HepG2 (cell line): ENCODE measurements at regions not wholly inside any gene's neighbourhood (a gene's known extent, or its start where the extent isn't known, plus 50 kb on each side); places are given as distances from the start of the nearest gene placed in this dataset.

Experiments
- ATAC-seq: fragments of 200-7000 bp; cut with Tn5 transposase; 3 replicates; pipeline ENCODE4 v1.9.1; 2020; ENCODE audit warnings: mild to moderate bottlenecking, moderate library complexity
- BruUV-seq: library from RNA; stranded (reverse); fragments of 400-500 nt; replicated peaks from 2 replicates; lab custom pipeline; 2021; lab: Mats Ljungman, UMichigan
- CTCF ChIA-PET: fragments of 300-600 bp; formaldehyde crosslinking; extraction: SDS; loops from one replicate; lab custom pipeline; 2021; ENCODE audit warnings: low total read pairs, inconsistent platforms, low intra/inter-chr PET ratio; lab: Yijun Ruan, JAX
- POLR2A ChIA-PET: fragments of 350-600 bp; sonication (Branson Sonifier 250); formaldehyde crosslinking; loops from one replicate; lab custom pipeline; 2020; ENCODE audit warnings: antibody characterized with exemption, inconsistent platforms; lab: Yijun Ruan, JAX
- DNase-seq: peaks from one replicate; pipeline ENCODE4 v3.0.0-alpha.2; 2015; ENCODE audit warnings: low spot score
- FAIRE-seq: peaks from 3 replicates; lab custom pipeline; 2011; peaks lifted over from hg19 to GRCh38; lab: Jason Lieb, UNC
- H2AFZ ChIP-seq: one replicate; pipeline ENCODE4 v1.6.1; 2011; ENCODE audit warnings: low read length, inconsistent platforms
- H3K27ac ChIP-seq: fragments of 300-600 bp; 3 replicates; pipeline ENCODE4 v1.8.0; 2011; ENCODE audit warnings: mixed run types, mild to moderate bottlenecking, mixed read lengths, low read length, inconsistent platforms; ENCODE audit not compliant: insufficient read depth; ENCODE audit errors: extremely low read length
- H3K27me3 ChIP-seq, 2 experiments: fragments of 200-600 bp in 1 of 2; 2 replicates in 1 of 2; 3 replicates in 1 of 2; pipeline versions ENCODE4 v1.6.0 to v1.8.0; 2011; ENCODE audit warnings: low read length in 2 of 2, mild to moderate bottlenecking in 2 of 2, moderate library complexity in 2 of 2, inconsistent platforms in 1 of 2; ENCODE audit not compliant: insufficient read depth in 2 of 2, control insufficient read depth in 1 of 2
- H3K36me3 ChIP-seq, 2 experiments: fragments of 200-600 bp in 1 of 2; replicated peaks in 1 of 2; 2 replicates in 1 of 2; 3 replicates in 1 of 2; pipeline versions ENCODE4 v1.5.1 to v1.8.0; 2011; ENCODE audit warnings: low read length in 2 of 2, inconsistent platforms in 1 of 2; ENCODE audit not compliant: insufficient read depth in 2 of 2, control insufficient read depth in 1 of 2
- H3K4me1 ChIP-seq: 2 replicates; pipeline ENCODE4 v1.5.1; 2012; ENCODE audit warnings: low read length, inconsistent platforms; ENCODE audit not compliant: insufficient read depth
- H3K4me2 ChIP-seq: 2 replicates; pipeline ENCODE4 v1.6.0; 2011; ENCODE audit warnings: low read depth, low read length, inconsistent platforms
- H3K4me3 ChIP-seq, 3 experiments: fragments of 200-600 bp in 1 of 3; sonication (generic), shearing (Covaris generic) in 1 of 3; replicated peaks in 1 of 3; 2 replicates each; pipeline ENCODE4 v1.5.1; 2011 to 2016; ENCODE audit warnings: low read length in 3 of 3, inconsistent platforms in 2 of 3, low read depth in 2 of 3, mild to moderate bottlenecking in 2 of 3, control low read depth in 1 of 3, mixed read lengths in 1 of 3; ENCODE audit not compliant: insufficient read depth in 1 of 3
- H3K79me2 ChIP-seq: one replicate; pipeline ENCODE4 v1.6.1; 2011; ENCODE audit warnings: low read length, inconsistent platforms; ENCODE audit not compliant: insufficient read depth
- H3K9ac ChIP-seq: 2 replicates; pipeline ENCODE4 v1.6.0; 2011; ENCODE audit warnings: mild to moderate bottlenecking, low read depth, low read length, inconsistent platforms; ENCODE audit not compliant: insufficient read depth
- H3K9me3 ChIP-seq: 2 replicates; pipeline ENCODE4 v1.5.1; 2012; ENCODE audit warnings: mild to moderate bottlenecking, low read length
- H4K20me1 ChIP-seq: 2 replicates; pipeline ENCODE4 v1.6.0; 2011; ENCODE audit warnings: inconsistent platforms, mild to moderate bottlenecking, low read length, moderate library complexity; ENCODE audit not compliant: insufficient read depth
- AGO1 ChIP-seq: fragments of 200-400 bp; formaldehyde crosslinking; IDR thresholded peaks from 2 replicates; pipeline ENCODE4 v1.6.1; 2017; ENCODE audit warnings: mild to moderate bottlenecking, low read depth, low read length, moderate library complexity; ENCODE audit not compliant: poor library complexity, severe bottlenecking
- ERF ChIP-seq: IDR thresholded peaks from 2 replicates; pipeline ENCODE4 v1.6.1; 2018; ENCODE audit warnings: missing biosample characterization, missing genetic modification reagents
- FOXA3 ChIP-seq: IDR thresholded peaks from 2 replicates; pipeline ENCODE4 v1.6.1; 2016; ENCODE audit warnings: missing genetic modification reagents, missing compliant biosample characterization
- GFI1 ChIP-seq: sonication (generic); formaldehyde crosslinking; IDR thresholded peaks from 2 replicates; pipeline ENCODE4 v1.5.0; 2020; ENCODE audit warnings: missing genetic modification reagents, mild to moderate bottlenecking, borderline replicate concordance
- ISX ChIP-seq: sonication (generic); formaldehyde crosslinking; conservative IDR thresholded peaks from 2 replicates; pipeline ENCODE4 v1.5.0; 2020; ENCODE audit warnings: missing genetic modification reagents
- MIER2 ChIP-seq: IDR thresholded peaks from 2 replicates; pipeline ENCODE4 v1.6.1; 2016; ENCODE audit warnings: missing biosample characterization, missing genetic modification reagents
- NCOA2 ChIP-seq: sonication (generic); formaldehyde crosslinking; IDR thresholded peaks from 2 replicates; pipeline ENCODE4 v1.8.0; 2022; ENCODE audit warnings: inconsistent platforms
- NCOA5 ChIP-seq: sonication (generic); formaldehyde crosslinking; IDR thresholded peaks from 2 replicates; pipeline ENCODE4 v1.4.0; 2020; ENCODE audit warnings: missing genetic modification reagents
- RNF2 ChIP-seq: fragments of 450-650 bp; conservative IDR thresholded peaks from 2 replicates; pipeline ENCODE4 v1.6.1; 2016; ENCODE audit warnings: low read depth
- SRY ChIP-seq: sonication (generic); formaldehyde crosslinking; IDR thresholded peaks from 2 replicates; pipeline ENCODE4 v1.8.0; 2022; ENCODE audit warnings: mild to moderate bottlenecking, missing genetic modification reagents
- TSC22D2 ChIP-seq: sonication (generic); formaldehyde crosslinking; IDR thresholded peaks from 2 replicates; pipeline ENCODE4 v1.5.1; 2020; ENCODE audit warnings: missing genetic modification reagents, mild to moderate bottlenecking, borderline replicate concordance
- ZNF496 ChIP-seq: sonication (generic); formaldehyde crosslinking; IDR thresholded peaks from 2 replicates; pipeline ENCODE4 v1.8.1; 2023; ENCODE audit warnings: mild to moderate bottlenecking, moderate library complexity, missing genetic modification reagents; ENCODE audit not compliant: insufficient replicate concordance
- ZNF530 ChIP-seq: sonication (generic); formaldehyde crosslinking; IDR thresholded peaks from 2 replicates; pipeline ENCODE4 v1.5.0; 2020; ENCODE audit warnings: low read depth, mild to moderate bottlenecking, missing genetic modification reagents
- WGBS: methylation state at CpG from one replicate; pipeline ENCODE4 v1.1.6; 2017; ENCODE audit warnings: low lambda C conversion rate; 5-methylcytosine and 5-hydroxymethylcytosine counted together
- in situ Hi-C: cut with HindIII; loops from 2 replicates; pipeline ENCODE4 v1.10.0; 2017; ENCODE audit warnings: low pct_unique_long_range_greater_than_20kb; ENCODE audit not compliant: extremely low pct_ligation_motif_present
- intact Hi-C: fragments of 100-400 bp; cut with micrococcal nuclease; formaldehyde crosslinking; loops from one replicate; pipeline ENCODE4 v1.10.0; 2022; ENCODE audit not compliant: unreplicated experiment
- TF ChIP-seq, protein P1 (sequence below): sonication (generic); formaldehyde crosslinking; IDR thresholded peaks from 2 replicates; pipeline ENCODE4 v1.4.0; 2020; ENCODE audit warnings: mild to moderate bottlenecking, missing genetic modification reagents
- TF ChIP-seq, protein P2 (sequence below): sonication (generic); formaldehyde crosslinking; IDR thresholded peaks from 2 replicates; pipeline ENCODE4 v1.8.0; 2022; ENCODE audit warnings: missing genetic modification reagents, mild to moderate bottlenecking, moderate library complexity, borderline replicate concordance

DNA sequence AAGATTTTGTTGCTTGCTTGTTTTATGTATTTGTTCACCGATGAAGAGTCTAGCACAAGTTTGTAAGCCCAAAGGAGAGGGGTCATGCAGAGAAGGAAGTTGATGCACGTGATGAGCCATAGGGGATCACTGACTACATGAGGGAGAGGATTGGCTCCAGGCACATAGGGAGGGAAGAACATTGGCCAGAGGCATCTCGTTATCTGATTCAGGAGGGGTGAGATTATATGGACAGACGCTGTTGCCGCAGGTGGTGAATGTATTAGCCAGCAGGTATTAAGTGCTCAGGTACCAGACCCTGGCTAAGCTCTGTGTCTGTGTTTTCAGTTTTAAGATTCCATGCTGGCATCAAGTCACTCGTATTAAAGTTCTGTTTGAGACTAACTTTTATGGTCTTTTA, 91.8 kb upstream of the CHST9 start (continued):
- TF ChIP-seq ZNF496 (CRISPR knock-in tag), result no peak

DNA sequence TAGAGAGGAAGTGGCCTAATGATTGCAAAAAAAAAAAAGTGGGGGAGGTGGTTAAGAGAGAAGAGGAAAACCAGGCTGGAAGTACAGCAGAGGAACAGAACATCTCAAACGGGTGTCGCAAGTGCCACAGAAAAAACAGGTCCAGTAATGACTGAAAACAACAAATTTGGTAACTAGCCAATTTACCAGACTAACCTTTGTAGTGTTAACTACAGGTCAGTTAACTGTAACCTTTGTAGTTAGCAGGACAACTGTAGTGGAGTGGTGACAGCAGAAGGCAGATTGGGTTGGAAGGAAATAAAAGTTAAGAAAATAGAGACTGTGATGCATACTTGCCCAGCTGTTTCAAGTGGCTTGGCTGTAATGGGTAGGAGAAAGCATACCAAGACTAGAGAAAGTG, 91.4 kb upstream of the CHST9 start:
- no peak overlapping the region for H3K9ac ChIP-seq
- no peaks in the 10 kb centered on the region for H3K79me2 ChIP-seq
- CTCF ChIA-PET, result no interaction called here
- POLR2A ChIA-PET, result no interaction called here
- WGBS, result 33% methylated on average over 2 of the region's 2 CpGs
- no peak overlapping the region for H3K4me3 ChIP-seq
- no peak overlapping the region for H2AFZ ChIP-seq
- in situ Hi-C loops, result no loop called here
- FAIRE-seq (no peak), ATAC-seq (no peak), DNase-seq (no peak)
- H4K20me1 ChIP-seq, result no peaks in the 10 kb centered on the region
- H3K27ac ChIP-seq, result no peak overlapping the region
- no TSS peak for BruUV-seq
- no peaks in the 10 kb centered on the region for H3K36me3 ChIP-seq
- H3K4me2 ChIP-seq, result no peak overlapping the region
- intact Hi-C loops, result no loop called here
- H3K4me1 ChIP-seq, result no peaks in the 10 kb centered on the region
- H3K9me3 ChIP-seq, result no peaks in the 10 kb centered on the region
- no peaks in the 10 kb centered on the region for H3K27me3 ChIP-seq
- no peak for TF ChIP-seq RNF2
- TF ChIP-seq, protein P1, sequence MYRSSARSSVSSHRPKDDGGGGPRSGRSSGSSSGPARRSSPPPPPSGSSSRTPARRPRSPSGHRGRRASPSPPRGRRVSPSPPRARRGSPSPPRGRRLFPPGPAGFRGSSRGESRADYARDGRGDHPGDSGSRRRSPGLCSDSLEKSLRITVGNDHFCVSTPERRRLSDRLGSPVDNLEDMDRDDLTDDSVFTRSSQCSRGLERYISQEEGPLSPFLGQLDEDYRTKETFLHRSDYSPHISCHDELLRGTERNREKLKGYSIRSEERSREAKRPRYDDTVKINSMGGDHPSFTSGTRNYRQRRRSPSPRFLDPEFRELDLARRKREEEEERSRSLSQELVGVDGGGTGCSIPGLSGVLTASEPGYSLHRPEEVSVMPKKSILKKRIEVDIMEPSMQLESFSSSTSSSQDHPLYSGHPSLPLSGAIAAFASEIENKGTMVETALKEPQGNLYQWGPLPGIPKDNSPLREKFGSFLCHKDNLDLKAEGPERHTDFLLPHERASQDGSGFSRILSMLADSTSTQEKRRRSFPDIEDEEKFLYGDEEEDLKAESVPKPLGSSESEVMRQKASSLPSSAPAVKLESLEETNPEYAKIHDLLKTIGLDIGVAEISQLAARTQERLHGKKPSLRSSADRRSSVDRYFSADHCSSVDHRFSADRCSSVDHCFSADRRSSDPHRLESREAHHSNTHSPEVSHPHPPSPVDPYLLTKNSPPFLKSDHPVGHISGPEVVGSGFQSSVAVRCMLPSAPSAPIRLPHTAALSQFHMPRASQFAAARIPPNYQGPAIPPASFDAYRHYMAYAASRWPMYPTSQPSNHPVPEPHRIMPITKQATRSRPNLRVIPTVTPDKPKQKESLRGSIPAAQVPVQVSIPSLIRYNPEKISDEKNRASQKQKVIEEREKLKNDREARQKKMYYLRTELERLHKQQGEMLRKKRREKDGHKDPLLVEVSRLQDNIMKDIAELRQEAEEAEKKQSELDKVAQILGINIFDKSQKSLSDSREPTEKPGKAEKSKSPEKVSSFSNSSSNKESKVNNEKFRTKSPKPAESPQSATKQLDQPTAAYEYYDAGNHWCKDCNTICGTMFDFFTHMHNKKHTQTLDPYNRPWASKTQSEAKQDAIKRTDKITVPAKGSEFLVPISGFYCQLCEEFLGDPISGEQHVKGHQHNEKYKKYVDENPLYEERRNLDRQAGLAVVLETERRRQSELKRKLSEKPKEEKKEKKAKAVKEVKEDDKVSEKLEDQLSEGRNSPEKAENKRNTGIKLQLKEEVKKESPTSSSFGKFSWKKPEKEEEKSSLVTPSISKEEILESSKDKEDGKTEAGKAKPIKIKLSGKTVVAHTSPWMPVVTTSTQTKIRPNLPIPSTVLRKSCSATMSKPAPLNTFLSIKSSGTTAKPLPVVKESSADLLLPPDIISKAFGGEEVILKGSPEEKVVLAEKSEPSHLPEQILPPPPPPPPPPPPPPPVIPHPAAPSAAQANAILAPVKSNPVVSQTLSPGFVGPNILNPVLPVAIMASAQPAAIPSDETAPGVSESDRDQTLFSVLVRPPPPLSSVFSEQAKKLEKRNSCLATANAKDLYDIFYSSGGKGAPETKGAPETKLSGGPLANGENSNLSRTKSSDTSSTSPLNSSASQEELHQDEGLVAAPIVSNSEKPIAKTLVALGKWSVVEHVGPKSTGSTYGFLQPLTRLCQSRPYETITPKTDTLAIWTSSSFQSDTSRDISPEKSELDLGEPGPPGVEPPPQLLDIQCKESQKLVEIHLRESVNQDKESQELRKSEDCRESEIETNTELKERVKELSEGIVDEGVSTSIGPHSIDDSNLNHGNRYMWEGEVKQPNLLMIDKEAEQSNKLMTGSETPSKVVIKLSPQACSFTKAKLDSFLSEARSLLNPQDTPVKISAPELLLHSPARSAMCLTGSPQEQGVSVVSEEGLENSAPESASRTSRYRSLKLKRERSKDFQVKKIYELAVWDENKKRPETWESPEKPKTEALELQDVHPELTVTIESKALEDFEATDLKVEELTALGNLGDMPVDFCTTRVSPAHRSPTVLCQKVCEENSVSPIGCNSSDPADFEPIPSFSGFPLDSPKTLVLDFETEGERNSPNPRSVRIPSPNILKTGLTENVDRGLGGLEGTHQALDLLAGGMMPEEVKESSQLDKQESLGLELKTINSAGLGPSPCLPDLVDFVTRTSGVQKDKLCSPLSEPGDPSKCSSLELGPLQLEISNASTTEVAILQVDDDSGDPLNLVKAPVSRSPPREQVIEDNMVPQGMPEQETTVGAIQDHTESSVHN (CRISPR knock-in tag), result no peak
- no peak for TF ChIP-seq NCOA5 (CRISPR knock-in tag)
- TF ChIP-seq NCOA2 (CRISPR knock-in tag), result no peak
- TF ChIP-seq AGO1, result no peak
- no peak for TF ChIP-seq MIER2 (CRISPR knock-in tag)
- no peak for TF ChIP-seq ZNF530
- no peak for TF ChIP-seq GFI1 (CRISPR knock-in tag)
- no peak for TF ChIP-seq ISX (CRISPR knock-in tag)
- TF ChIP-seq, protein P2, sequence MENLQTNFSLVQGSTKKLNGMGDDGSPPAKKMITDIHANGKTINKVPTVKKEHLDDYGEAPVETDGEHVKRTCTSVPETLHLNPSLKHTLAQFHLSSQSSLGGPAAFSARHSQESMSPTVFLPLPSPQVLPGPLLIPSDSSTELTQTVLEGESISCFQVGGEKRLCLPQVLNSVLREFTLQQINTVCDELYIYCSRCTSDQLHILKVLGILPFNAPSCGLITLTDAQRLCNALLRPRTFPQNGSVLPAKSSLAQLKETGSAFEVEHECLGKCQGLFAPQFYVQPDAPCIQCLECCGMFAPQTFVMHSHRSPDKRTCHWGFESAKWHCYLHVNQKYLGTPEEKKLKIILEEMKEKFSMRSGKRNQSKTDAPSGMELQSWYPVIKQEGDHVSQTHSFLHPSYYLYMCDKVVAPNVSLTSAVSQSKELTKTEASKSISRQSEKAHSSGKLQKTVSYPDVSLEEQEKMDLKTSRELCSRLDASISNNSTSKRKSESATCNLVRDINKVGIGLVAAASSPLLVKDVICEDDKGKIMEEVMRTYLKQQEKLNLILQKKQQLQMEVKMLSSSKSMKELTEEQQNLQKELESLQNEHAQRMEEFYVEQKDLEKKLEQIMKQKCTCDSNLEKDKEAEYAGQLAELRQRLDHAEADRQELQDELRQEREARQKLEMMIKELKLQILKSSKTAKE (CRISPR knock-in tag), result no peak
- TF ChIP-seq TSC22D2, result no peak
- TF ChIP-seq FOXA3 (CRISPR knock-in tag), result no peak
- no peak for TF ChIP-seq SRY (CRISPR knock-in tag)
- TF ChIP-seq ERF (CRISPR knock-in tag), result no peak
